ENCODE measurements at regions not wholly inside any gene's neighbourhood (a gene's known extent, or its start where the extent isn't known, plus 50 kb on each side); places are given as distances from the start of the nearest gene placed in this dataset.

DNA sequence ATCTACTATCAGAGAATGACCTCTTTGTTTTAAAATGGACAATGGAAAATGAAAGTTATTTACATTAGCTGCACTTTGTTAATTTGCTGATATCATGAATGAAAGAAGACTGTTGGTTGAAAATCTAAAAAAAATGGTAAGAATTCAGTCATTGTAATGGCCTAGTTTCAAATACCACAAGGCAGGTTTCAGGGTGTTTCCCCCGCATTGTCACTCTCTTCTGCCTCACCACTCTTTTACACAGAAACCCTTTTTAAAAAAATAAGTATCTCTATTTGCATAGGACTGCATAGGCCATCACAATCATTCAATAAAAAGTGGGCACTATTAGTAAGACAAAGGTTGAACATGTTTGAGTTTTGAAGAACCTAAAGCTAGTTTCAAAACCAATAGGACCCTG is 737.1 kb downstream of the INHBA start (continued):
- no peak for TF ChIP-seq GABPA (IDR thresholded peaks at IDR 0.05; ENCODE audit: low read depth)

DNA sequence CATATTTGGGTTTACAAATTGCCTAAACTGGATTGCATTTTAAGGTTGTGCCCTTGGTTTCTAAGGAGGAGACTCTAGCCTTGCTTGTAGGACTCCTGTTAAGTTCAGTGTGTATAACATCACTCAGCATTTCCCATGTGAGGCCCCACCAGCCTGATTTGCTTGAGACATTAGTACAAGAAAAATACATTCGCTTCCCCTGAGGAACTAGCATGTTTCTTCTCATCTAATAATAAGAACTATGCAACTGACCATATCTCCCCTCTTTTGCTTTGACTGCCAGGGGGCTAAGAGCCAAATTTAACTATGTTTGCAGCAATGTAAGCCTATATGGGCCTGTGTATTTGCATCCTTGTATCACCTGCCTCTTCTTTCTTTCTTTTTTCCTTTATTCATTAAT is 737.9 kb downstream of the INHBA start:
- no peaks in the 10 kb centered on the region for H3K9me3 ChIP-seq
- POLR2A ChIA-PET: no interaction called here
- CTCF ChIA-PET: no interaction called here
- 71% methylated on average over 1 of the region's 1 CpG for WGBS (ENCODE audit: low lambda C conversion rate)
- no peak overlapping the region for H3K4me3 ChIP-seq (ENCODE audit: low read depth in 2 of 2, low read length in 1 of 2)
- H4K20me1 ChIP-seq (ENCODE audit: insufficient read depth): no peaks in the 10 kb centered on the region
- H3K4me1 ChIP-seq (ENCODE audit: control insufficient read depth in 1 of 2, insufficient read depth in 2 of 2, low read depth in 1 of 2, low read length in 1 of 2): peaks cover 0 to 14% of the 10 kb centered on the region in 2 experiments; a peak in 1 of 4 replicates
- H3K9me2 ChIP-seq: no peaks in the 10 kb centered on the region
- TF ChIP-seq POLR2AphosphoS5 (IDR thresholded peaks at IDR 0.05; ENCODE audit: low read depth, low read length): no peak
- no peak for TF ChIP-seq RFX5 (IDR thresholded peaks at IDR 0.05; ENCODE audit: low read length)
- TF ChIP-seq, protein P1, sequence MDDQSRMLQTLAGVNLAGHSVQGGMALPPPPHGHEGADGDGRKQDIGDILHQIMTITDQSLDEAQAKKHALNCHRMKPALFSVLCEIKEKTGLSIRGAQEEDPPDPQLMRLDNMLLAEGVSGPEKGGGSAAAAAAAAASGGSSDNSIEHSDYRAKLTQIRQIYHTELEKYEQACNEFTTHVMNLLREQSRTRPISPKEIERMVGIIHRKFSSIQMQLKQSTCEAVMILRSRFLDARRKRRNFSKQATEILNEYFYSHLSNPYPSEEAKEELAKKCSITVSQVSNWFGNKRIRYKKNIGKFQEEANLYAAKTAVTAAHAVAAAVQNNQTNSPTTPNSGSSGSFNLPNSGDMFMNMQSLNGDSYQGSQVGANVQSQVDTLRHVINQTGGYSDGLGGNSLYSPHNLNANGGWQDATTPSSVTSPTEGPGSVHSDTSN (IDR thresholded peaks at IDR 0.05): no peak
- no peak for TF ChIP-seq CHD2 (IDR thresholded peaks at IDR 0.05; ENCODE audit: low read length, partially characterized antibody)
- TF ChIP-seq EP300 (IDR thresholded peaks at IDR 0.05; ENCODE audit: borderline replicate concordance in 1 of 2, low read depth in 1 of 2, low read length in 1 of 2): no peak
- TF ChIP-seq, protein P2, sequence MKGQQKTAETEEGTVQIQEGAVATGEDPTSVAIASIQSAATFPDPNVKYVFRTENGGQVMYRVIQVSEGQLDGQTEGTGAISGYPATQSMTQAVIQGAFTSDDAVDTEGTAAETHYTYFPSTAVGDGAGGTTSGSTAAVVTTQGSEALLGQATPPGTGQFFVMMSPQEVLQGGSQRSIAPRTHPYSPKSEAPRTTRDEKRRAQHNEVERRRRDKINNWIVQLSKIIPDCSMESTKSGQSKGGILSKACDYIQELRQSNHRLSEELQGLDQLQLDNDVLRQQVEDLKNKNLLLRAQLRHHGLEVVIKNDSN (IDR thresholded peaks at IDR 0.05; ENCODE audit: borderline replicate concordance, low read depth): no peak
- no peak for TF ChIP-seq ELF1 (IDR thresholded peaks at IDR 0.05)
- TF ChIP-seq RXRA (IDR thresholded peaks at IDR 0.05; ENCODE audit: borderline replicate concordance, low read depth): no peak
- TF ChIP-seq NFIC (IDR thresholded peaks at IDR 0.05; ENCODE audit: borderline replicate concordance): no peak
- TF ChIP-seq FOXJ3 (CRISPR knock-in tag; IDR thresholded peaks at IDR 0.05): no peak
- TF ChIP-seq MXI1 (IDR thresholded peaks at IDR 0.05; ENCODE audit: low read depth, low read length): no peak
- TF ChIP-seq, protein P3, sequence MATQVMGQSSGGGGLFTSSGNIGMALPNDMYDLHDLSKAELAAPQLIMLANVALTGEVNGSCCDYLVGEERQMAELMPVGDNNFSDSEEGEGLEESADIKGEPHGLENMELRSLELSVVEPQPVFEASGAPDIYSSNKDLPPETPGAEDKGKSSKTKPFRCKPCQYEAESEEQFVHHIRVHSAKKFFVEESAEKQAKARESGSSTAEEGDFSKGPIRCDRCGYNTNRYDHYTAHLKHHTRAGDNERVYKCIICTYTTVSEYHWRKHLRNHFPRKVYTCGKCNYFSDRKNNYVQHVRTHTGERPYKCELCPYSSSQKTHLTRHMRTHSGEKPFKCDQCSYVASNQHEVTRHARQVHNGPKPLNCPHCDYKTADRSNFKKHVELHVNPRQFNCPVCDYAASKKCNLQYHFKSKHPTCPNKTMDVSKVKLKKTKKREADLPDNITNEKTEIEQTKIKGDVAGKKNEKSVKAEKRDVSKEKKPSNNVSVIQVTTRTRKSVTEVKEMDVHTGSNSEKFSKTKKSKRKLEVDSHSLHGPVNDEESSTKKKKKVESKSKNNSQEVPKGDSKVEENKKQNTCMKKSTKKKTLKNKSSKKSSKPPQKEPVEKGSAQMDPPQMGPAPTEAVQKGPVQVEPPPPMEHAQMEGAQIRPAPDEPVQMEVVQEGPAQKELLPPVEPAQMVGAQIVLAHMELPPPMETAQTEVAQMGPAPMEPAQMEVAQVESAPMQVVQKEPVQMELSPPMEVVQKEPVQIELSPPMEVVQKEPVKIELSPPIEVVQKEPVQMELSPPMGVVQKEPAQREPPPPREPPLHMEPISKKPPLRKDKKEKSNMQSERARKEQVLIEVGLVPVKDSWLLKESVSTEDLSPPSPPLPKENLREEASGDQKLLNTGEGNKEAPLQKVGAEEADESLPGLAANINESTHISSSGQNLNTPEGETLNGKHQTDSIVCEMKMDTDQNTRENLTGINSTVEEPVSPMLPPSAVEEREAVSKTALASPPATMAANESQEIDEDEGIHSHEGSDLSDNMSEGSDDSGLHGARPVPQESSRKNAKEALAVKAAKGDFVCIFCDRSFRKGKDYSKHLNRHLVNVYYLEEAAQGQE (IDR thresholded peaks at IDR 0.05; ENCODE audit: low read depth, low read length): no peak
- no peak for TF ChIP-seq FOSL2 (IDR thresholded peaks at IDR 0.05; ENCODE audit: borderline replicate concordance, low read depth)
- no peak for TF ChIP-seq NRF1 (IDR thresholded peaks at IDR 0.05; ENCODE audit: low read depth, low read length)
- no peak for TF ChIP-seq GATA2 (CRISPR knock-in tag; IDR thresholded peaks at IDR 0.05)
- no peak for TF ChIP-seq EZH2phosphoT487 (IDR thresholded peaks at IDR 0.05; ENCODE audit: borderline replicate concordance, low read depth)
- TF ChIP-seq JUND (IDR thresholded peaks at IDR 0.05): no peak
- TF ChIP-seq, protein P4, sequence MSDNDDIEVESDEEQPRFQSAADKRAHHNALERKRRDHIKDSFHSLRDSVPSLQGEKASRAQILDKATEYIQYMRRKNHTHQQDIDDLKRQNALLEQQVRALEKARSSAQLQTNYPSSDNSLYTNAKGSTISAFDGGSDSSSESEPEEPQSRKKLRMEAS (IDR thresholded peaks at IDR 0.05; ENCODE audit: low read depth): no peak
- H3F3A ChIP-seq (replicated peaks; ENCODE audit: insufficient read depth): no peaks in the 10 kb centered on the region
- H3K79me2 ChIP-seq (ENCODE audit: insufficient read depth): no peaks in the 10 kb centered on the region
- no peaks in the 10 kb centered on the region for H3K36me3 ChIP-seq (replicated peaks in 1 of 2; ENCODE audit: control insufficient read depth in 1 of 2, insufficient read depth in 2 of 2, low read length in 1 of 2)
- no peaks in the 10 kb centered on the region for H3K27me3 ChIP-seq (ENCODE audit: insufficient read depth)
- no peak overlapping the region for H3K9ac ChIP-seq
- no peak overlapping the region for H3K4me2 ChIP-seq
- H2AFZ ChIP-seq (ENCODE audit: low read depth): no peak overlapping the region
- no peak overlapping the region for H3K27ac ChIP-seq (ENCODE audit: low read depth in 2 of 2, low read length in 1 of 2)
- no peak for DNase-seq

All from SK-N-SH (cell line).